SK-N-MC (cell line): ENCODE measurements at regions not wholly inside any gene's neighbourhood (a gene's known extent, or its start where the extent isn't known, plus 50 kb on each side); places are given as distances from the start of the nearest gene placed in this dataset.

ENCODE experiments used
- EZH2 ChIP-seq: fragments of 200-600 bp; sonication (generic); IDR thresholded peaks from one replicate; pipeline ENCODE4 v1.6.1; 2017; ENCODE audit warnings: antibody characterized with exemption
- POLR2AphosphoS5 ChIP-seq: IDR thresholded peaks from 2 replicates; pipeline ENCODE4 v1.6.1; 2012; ENCODE audit warnings: mild to moderate bottlenecking, low read depth, low read length, borderline replicate concordance

GRCh38 chr18:49662506-49662905 is 100.6 kb downstream of the LIPG start:
- no peak for TF ChIP-seq EZH2
- TF ChIP-seq POLR2AphosphoS5, result no peak
